KMS-11 (cell line): ENCODE measurements at regions not wholly inside any gene's neighbourhood (a gene's known extent, or its start where the extent isn't known, plus 50 kb on each side); places are given as distances from the start of the nearest gene placed in this dataset.

Source experiments
- H2AFZ ChIP-seq: fragments of 200-600 bp; sonication (generic); 2 replicates; pipeline ENCODE4 v1.6.1; 2016; ENCODE audit warnings: antibody characterized with exemption, mixed run types, low read depth
- H3K27ac ChIP-seq: fragments of 200-600 bp; sonication (generic); 2 replicates; pipeline ENCODE4 v1.6.1; 2016; ENCODE audit warnings: mild to moderate bottlenecking, mixed run types
- H3K27me3 ChIP-seq: fragments of 200-600 bp; sonication (generic); 2 replicates; pipeline ENCODE4 v1.6.1; 2017; ENCODE audit warnings: mild to moderate bottlenecking, low read depth, mixed run types, moderate library complexity; ENCODE audit not compliant: insufficient read depth
- H3K36me3 ChIP-seq: fragments of 200-600 bp; sonication (generic); 2 replicates; pipeline ENCODE4 v1.6.1; 2017; ENCODE audit warnings: mild to moderate bottlenecking, mixed run types; ENCODE audit not compliant: insufficient read depth
- H3K4me1 ChIP-seq: fragments of 200-600 bp; sonication (generic); 2 replicates; pipeline ENCODE4 v1.6.1; 2016; ENCODE audit warnings: mild to moderate bottlenecking, low read depth, mixed run types; ENCODE audit not compliant: poor library complexity, severe bottlenecking
- H3K4me2 ChIP-seq: fragments of 200-600 bp; sonication (generic); 2 replicates; pipeline ENCODE4 v1.7.0; 2016; ENCODE audit warnings: mild to moderate bottlenecking, mixed run types
- H3K4me3 ChIP-seq: fragments of 200-600 bp; sonication (generic); IDR thresholded peaks from 2 replicates; pipeline ENCODE4 v1.6.1; 2017; ENCODE audit warnings: low read depth, low read length, mixed read lengths; ENCODE audit not compliant: insufficient read depth
- H3K79me2 ChIP-seq: fragments of 200-600 bp; sonication (generic); 2 replicates; pipeline ENCODE4 v1.6.1; 2016; ENCODE audit warnings: low read depth, mixed run types; ENCODE audit not compliant: insufficient read depth
- H3K9ac ChIP-seq: fragments of 200-600 bp; sonication (generic); 2 replicates; pipeline ENCODE4 v1.6.1; 2016; ENCODE audit warnings: mild to moderate bottlenecking, mixed run types
- H4K20me1 ChIP-seq: fragments of 200-600 bp; sonication (generic); 2 replicates; pipeline ENCODE4 v1.6.1; 2016; ENCODE audit warnings: mild to moderate bottlenecking, mixed run types; ENCODE audit not compliant: insufficient read depth
- TF ChIP-seq, protein P1 (sequence below): fragments of 200-600 bp; sonication (generic); conservative IDR thresholded peaks from 2 replicates; pipeline ENCODE4 v1.6.1; 2017; ENCODE audit warnings: low read depth, mild to moderate bottlenecking, antibody characterized with exemption, low read length, moderate library complexity, mixed read lengths

DNA sequence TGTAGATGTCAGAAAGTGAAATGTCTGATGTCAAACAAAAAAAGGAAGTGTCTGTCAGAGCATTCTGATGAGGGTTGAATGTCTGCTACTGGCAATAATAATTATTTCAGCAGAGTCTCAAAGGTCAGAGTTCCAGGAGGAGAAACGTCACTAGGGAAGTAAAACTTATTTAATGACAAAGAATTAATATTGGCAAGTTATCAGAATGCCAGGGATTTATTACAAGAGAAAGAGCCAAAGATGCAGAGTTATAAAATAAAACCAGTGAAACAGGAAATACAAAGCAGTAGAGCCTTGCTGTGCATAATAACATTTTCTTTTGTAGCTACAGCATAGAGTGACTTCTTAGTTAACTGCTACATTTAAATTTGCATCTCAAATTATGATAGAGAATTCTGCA lies 504.0 kb upstream of the LRRC4C start:
- no peaks in the 10 kb centered on the region for H3K36me3 ChIP-seq
- no peak overlapping the region for H2AFZ ChIP-seq
- no peak overlapping the region for H3K4me2 ChIP-seq
- TF ChIP-seq, protein P1, sequence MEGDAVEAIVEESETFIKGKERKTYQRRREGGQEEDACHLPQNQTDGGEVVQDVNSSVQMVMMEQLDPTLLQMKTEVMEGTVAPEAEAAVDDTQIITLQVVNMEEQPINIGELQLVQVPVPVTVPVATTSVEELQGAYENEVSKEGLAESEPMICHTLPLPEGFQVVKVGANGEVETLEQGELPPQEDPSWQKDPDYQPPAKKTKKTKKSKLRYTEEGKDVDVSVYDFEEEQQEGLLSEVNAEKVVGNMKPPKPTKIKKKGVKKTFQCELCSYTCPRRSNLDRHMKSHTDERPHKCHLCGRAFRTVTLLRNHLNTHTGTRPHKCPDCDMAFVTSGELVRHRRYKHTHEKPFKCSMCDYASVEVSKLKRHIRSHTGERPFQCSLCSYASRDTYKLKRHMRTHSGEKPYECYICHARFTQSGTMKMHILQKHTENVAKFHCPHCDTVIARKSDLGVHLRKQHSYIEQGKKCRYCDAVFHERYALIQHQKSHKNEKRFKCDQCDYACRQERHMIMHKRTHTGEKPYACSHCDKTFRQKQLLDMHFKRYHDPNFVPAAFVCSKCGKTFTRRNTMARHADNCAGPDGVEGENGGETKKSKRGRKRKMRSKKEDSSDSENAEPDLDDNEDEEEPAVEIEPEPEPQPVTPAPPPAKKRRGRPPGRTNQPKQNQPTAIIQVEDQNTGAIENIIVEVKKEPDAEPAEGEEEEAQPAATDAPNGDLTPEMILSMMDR, result no peak
- H4K20me1 ChIP-seq, result no peaks in the 10 kb centered on the region
- no peak overlapping the region for H3K27ac ChIP-seq
- no peaks in the 10 kb centered on the region for H3K27me3 ChIP-seq
- H3K4me3 ChIP-seq, result no peak overlapping the region
- H3K4me1 ChIP-seq, result no peaks in the 10 kb centered on the region
- H3K79me2 ChIP-seq, result no peaks in the 10 kb centered on the region
- H3K9ac ChIP-seq, result no peak overlapping the region

- no peak overlapping the region for H3K27ac ChIP-seq
- H4K20me1 ChIP-seq, result no peaks in the 10 kb centered on the region
- H3K27me3 ChIP-seq, result no peaks in the 10 kb centered on the region
- H3K4me2 ChIP-seq, result no peak overlapping the region
- no peaks in the 10 kb centered on the region for H3K36me3 ChIP-seq
- H3K4me1 ChIP-seq, result no peaks in the 10 kb centered on the region
- H3K9ac ChIP-seq, result no peak overlapping the region
- TF ChIP-seq, protein P1, result no peak
- no peak overlapping the region for H3K4me3 ChIP-seq
- H2AFZ ChIP-seq, result no peak overlapping the region
- no peaks in the 10 kb centered on the region for H3K79me2 ChIP-seq
These were observed 511.2 kb upstream of the LRRC4C start for GRCh38 chr11:41970681-41971080.

DNA sequence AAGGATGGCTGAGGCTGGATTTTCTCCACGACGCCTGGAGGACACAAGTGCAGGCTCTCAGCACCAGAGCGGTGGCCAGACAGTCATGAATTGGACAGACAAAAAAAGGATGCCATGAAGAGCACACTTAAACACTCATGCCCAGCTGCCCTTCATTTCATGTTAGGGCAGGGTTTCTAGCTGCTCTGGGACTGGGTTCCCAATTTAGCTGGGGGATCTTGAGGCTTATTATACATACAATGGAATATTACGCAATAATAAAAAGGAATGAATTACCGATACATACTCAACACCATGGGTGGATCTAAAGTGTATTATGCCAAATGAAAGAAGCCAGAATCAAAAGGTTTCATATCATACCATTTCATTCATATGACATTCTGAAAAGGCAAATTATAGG lies 512.1 kb upstream of the LRRC4C start:
- Histone ChIP-seq H3K27ac (no peak overlapping the region), H3K79me2 (no peaks in the 10 kb centered on the region), H4K20me1 (no peaks in the 10 kb centered on the region), H3K4me3 (no peak overlapping the region), H3K36me3 (no peaks in the 10 kb centered on the region), H3K27me3 (no peaks in the 10 kb centered on the region), H3K4me2 (no peak overlapping the region), H3K4me1 (no peaks in the 10 kb centered on the region), H2AFZ (no peak overlapping the region), H3K9ac (no peak overlapping the region)
- TF ChIP-seq, protein P1, result no peak

GRCh38 chr11:41978945-41979344 lies 519.5 kb upstream of the LRRC4C start:
- Histone ChIP-seq H3K79me2 (no peaks in the 10 kb centered on the region), H3K9ac (no peak overlapping the region), H3K36me3 (no peaks in the 10 kb centered on the region), H3K4me1 (no peaks in the 10 kb centered on the region), H3K4me3 (no peak overlapping the region), H3K27me3 (no peaks in the 10 kb centered on the region), H3K4me2 (no peak overlapping the region), H3K27ac (no peak overlapping the region), H4K20me1 (no peaks in the 10 kb centered on the region), H2AFZ (no peak overlapping the region)
- TF ChIP-seq, protein P1, result no peak

DNA sequence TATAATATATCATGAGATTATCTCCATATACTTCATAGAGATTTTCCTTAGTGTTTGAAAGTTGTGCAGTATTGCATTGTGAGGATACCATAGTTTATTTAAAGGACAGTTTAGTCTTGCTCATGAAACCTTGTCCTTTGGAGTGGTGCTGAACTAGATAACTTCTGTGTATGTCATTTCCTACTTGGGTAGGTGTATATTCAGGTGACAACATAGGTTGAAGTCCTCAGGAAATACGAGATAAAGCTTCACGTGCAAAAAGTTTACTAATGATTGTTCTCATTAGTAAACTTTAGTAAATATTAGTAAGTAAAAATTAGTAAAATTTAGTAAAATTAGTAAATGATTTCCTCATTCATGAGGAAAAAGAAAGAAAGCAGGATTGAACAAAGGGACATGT lies 521.3 kb upstream of the LRRC4C start:
- Histone ChIP-seq H3K4me1 (no peaks in the 10 kb centered on the region), H2AFZ (no peak overlapping the region), H3K36me3 (no peaks in the 10 kb centered on the region), H3K27ac (no peak overlapping the region), H3K9ac (no peak overlapping the region), H3K27me3 (no peaks in the 10 kb centered on the region), H3K4me3 (no peak overlapping the region), H3K79me2 (no peaks in the 10 kb centered on the region), H3K4me2 (no peak overlapping the region), H4K20me1 (no peaks in the 10 kb centered on the region)
- TF ChIP-seq, protein P1, result no peak
